DND-41 (cell line): ENCODE measurements at regions not wholly inside any gene's neighbourhood (a gene's known extent, or its start where the extent isn't known, plus 50 kb on each side); places are given as distances from the start of the nearest gene placed in this dataset.

Experiments
- ATAC-seq: fragments of 200-7000 bp; cut with Tn5 transposase; 3 replicates; pipeline ENCODE4 v1.9.1; 2021; ENCODE audit warnings: low read depth; ENCODE audit not compliant: insufficient read depth
- DNase-seq: peaks from one replicate; pipeline ENCODE4 v3.0.0-alpha.2; 2020
- H2AFZ ChIP-seq: 2 replicates; pipeline ENCODE4 v1.6.0; 2012; ENCODE audit warnings: low read depth, low read length
- H3K27ac ChIP-seq: 2 replicates; pipeline ENCODE4 v1.5.1; 2012; ENCODE audit warnings: low read length, inconsistent platforms
- H3K27me3 ChIP-seq: fragments of 200-600 bp; sonication (generic); 2 replicates; pipeline ENCODE4 v1.6.0; 2012; ENCODE audit warnings: low read length, mild to moderate bottlenecking, inconsistent platforms; ENCODE audit not compliant: insufficient read depth, poor library complexity
- H3K36me3 ChIP-seq: 2 replicates; pipeline ENCODE4 v1.5.1; 2012; ENCODE audit warnings: low read length, inconsistent platforms; ENCODE audit not compliant: insufficient read depth
- H3K4me1 ChIP-seq: 2 replicates; pipeline ENCODE4 v1.5.1; 2012; ENCODE audit warnings: mild to moderate bottlenecking, low read length; ENCODE audit not compliant: insufficient read depth
- H3K4me2 ChIP-seq: 2 replicates; pipeline ENCODE4 v1.6.0; 2012; ENCODE audit warnings: mild to moderate bottlenecking, moderate library complexity, low read length, inconsistent platforms; ENCODE audit not compliant: insufficient read depth
- H3K4me3 ChIP-seq, 2 experiments: fragments of 200-600 bp in 1 of 2; shearing (Covaris generic) in 1 of 2; 2 replicates each; pipeline ENCODE4 v1.5.1; 2012 to 2016; ENCODE audit warnings: inconsistent platforms in 2 of 2, low read length in 2 of 2, mild to moderate bottlenecking in 2 of 2, low read depth in 1 of 2, moderate library complexity in 1 of 2
- H3K79me2 ChIP-seq: 2 replicates; pipeline ENCODE4 v1.6.0; 2012; ENCODE audit warnings: low read length, inconsistent platforms; ENCODE audit not compliant: insufficient read depth
- H3K9ac ChIP-seq: 2 replicates; pipeline ENCODE4 v1.6.0; 2012; ENCODE audit warnings: low read depth, mild to moderate bottlenecking, inconsistent platforms, low read length, moderate library complexity
- H3K9me3 ChIP-seq: 2 replicates; pipeline ENCODE4 v1.5.1; 2012; ENCODE audit warnings: low read length, moderate library complexity, mild to moderate bottlenecking, inconsistent platforms; ENCODE audit not compliant: insufficient read depth, severe bottlenecking
- H4K20me1 ChIP-seq: 2 replicates; pipeline ENCODE4 v1.6.0; 2012; ENCODE audit warnings: low read length; ENCODE audit not compliant: insufficient read depth
- CTCF ChIP-seq: IDR thresholded peaks from 2 replicates; pipeline ENCODE4 v1.5.1; 2012; ENCODE audit warnings: borderline replicate concordance, low read length, moderate library complexity, mild to moderate bottlenecking; ENCODE audit not compliant: poor library complexity, severe bottlenecking; ENCODE audit errors: extremely low read depth
- EZH2 ChIP-seq: IDR thresholded peaks from 3 replicates; pipeline ENCODE4 v1.6.1; 2012; ENCODE audit warnings: borderline replicate concordance, low read depth, mild to moderate bottlenecking, moderate library complexity, low read length, inconsistent platforms; ENCODE audit not compliant: severe bottlenecking

- Histone ChIP-seq H3K9ac (no peak overlapping the region), H3K9me3 (no peaks in the 10 kb centered on the region), H3K4me2 (no peak overlapping the region), H3K27me3 (peaks cover 11% of the 10 kb centered on the region), H2AFZ (no peak overlapping the region), H4K20me1 (no peaks in the 10 kb centered on the region), H3K4me1 (no peaks in the 10 kb centered on the region), H3K27ac (no peak overlapping the region), H3K79me2 (no peaks in the 10 kb centered on the region), H3K4me3 (no peak overlapping the region), H3K36me3 (no peaks in the 10 kb centered on the region)
- ATAC-seq (no peak), DNase-seq (no peak)
- TF ChIP-seq CTCF (no peak), EZH2 (no peak)
Measured at GRCh38 chr17:31758646-31759045, 100.4 kb downstream of the COPRS start.

- Histone ChIP-seq H4K20me1 (no peaks in the 10 kb centered on the region), H3K27me3 (peaks cover 10% of the 10 kb centered on the region), H3K36me3 (no peaks in the 10 kb centered on the region), H3K4me3 (no peak overlapping the region), H3K4me2 (no peak overlapping the region), H2AFZ (no peak overlapping the region), H3K27ac (no peak overlapping the region), H3K79me2 (no peaks in the 10 kb centered on the region), H3K9me3 (no peaks in the 10 kb centered on the region), H3K9ac (no peak overlapping the region), H3K4me1 (no peaks in the 10 kb centered on the region)
- DNase-seq (no peak), ATAC-seq (no peak)
- TF ChIP-seq CTCF (no peak), EZH2 (no peak)
Measured at GRCh38 chr17:31757097-31757496, 101.9 kb downstream of the COPRS start.

- Histone ChIP-seq H3K79me2 (no peaks in the 10 kb centered on the region), H2AFZ (no peak overlapping the region), H4K20me1 (no peaks in the 10 kb centered on the region), H3K9ac (no peak overlapping the region), H3K36me3 (no peaks in the 10 kb centered on the region), H3K4me3 (no peak overlapping the region), H3K4me1 (no peaks in the 10 kb centered on the region), H3K9me3 (no peaks in the 10 kb centered on the region), H3K27ac (no peak overlapping the region), H3K4me2 (no peak overlapping the region), H3K27me3 (peaks cover 14% of the 10 kb centered on the region)
- DNase-seq: no peak
- TF ChIP-seq EZH2 (no peak), CTCF (no peak)
- ATAC-seq: no peak
Measured at GRCh38 chr17:31754239-31754945, 104.7 kb downstream of the COPRS start.

GRCh38 chr17:31753011-31753410 is 106.0 kb downstream of the COPRS start:
- ATAC-seq (no peak), DNase-seq (no peak)
- no peaks in the 10 kb centered on the region for H3K36me3 ChIP-seq
- no peaks in the 10 kb centered on the region for H3K79me2 ChIP-seq
- H4K20me1 ChIP-seq: no peaks in the 10 kb centered on the region
- H3K4me1 ChIP-seq: no peaks in the 10 kb centered on the region
- H3K9ac ChIP-seq: no peak overlapping the region
- no peak overlapping the region for H3K27ac ChIP-seq
- no peak overlapping the region for H3K4me3 ChIP-seq
- peaks cover 5% of the 10 kb centered on the region for H3K27me3 ChIP-seq
- H3K4me2 ChIP-seq: no peak overlapping the region
- no peak for TF ChIP-seq EZH2
- H2AFZ ChIP-seq: no peak overlapping the region
- no peaks in the 10 kb centered on the region for H3K9me3 ChIP-seq
